RWPE2 (cell line): ENCODE measurements at regions not wholly inside any gene's neighbourhood (a gene's known extent, or its start where the extent isn't known, plus 50 kb on each side); places are given as distances from the start of the nearest gene placed in this dataset.
A peak's percentile ranks its signal among the peaks of the same experiment; 100 is the strongest.

Source experiments
- ATAC-seq: fragments of 200-7000 bp; cut with Tn5 transposase; 3 replicates; pipeline ENCODE4 v1.9.1; 2021; ENCODE audit warnings: low read depth
- DNase-seq: peaks from one replicate; pipeline ENCODE4 v3.0.0-alpha.2; 2020; ENCODE audit warnings: low spot score
- H3K27ac ChIP-seq: fragments of 450-650 bp; 2 replicates; pipeline ENCODE4 v1.5.1; 2017; ENCODE audit warnings: mild to moderate bottlenecking; ENCODE audit not compliant: poor library complexity, severe bottlenecking
- H3K27me3 ChIP-seq: fragments of 250-450 bp; sonication (Bioruptor Pico); 2 replicates; pipeline ENCODE4 v1.5.1; 2021; ENCODE audit warnings: mild to moderate bottlenecking, moderate library complexity; ENCODE audit not compliant: insufficient read depth, poor library complexity, severe bottlenecking
- H3K36me3 ChIP-seq: fragments of 250-450 bp; sonication (Bioruptor Pico); 2 replicates; pipeline ENCODE4 v1.5.1; 2020; ENCODE audit warnings: low read depth, mild to moderate bottlenecking, moderate library complexity
- H3K4me1 ChIP-seq: fragments of 250-450 bp; sonication (Bioruptor Pico); 2 replicates; pipeline ENCODE4 v1.5.1; 2021; ENCODE audit warnings: mild to moderate bottlenecking, moderate library complexity; ENCODE audit not compliant: insufficient read depth, poor library complexity, severe bottlenecking
- H3K4me3 ChIP-seq: fragments of 250-450 bp; sonication (Bioruptor Pico); 2 replicates; pipeline ENCODE4 v1.5.1; 2021; ENCODE audit warnings: mild to moderate bottlenecking, moderate library complexity; ENCODE audit not compliant: severe bottlenecking
- H3K9me3 ChIP-seq: fragments of 250-450 bp; sonication (Bioruptor Pico); 2 replicates; pipeline ENCODE4 v1.5.1; 2021; ENCODE audit warnings: mild to moderate bottlenecking, moderate library complexity; ENCODE audit not compliant: severe bottlenecking
- TF ChIP-seq, protein P1 (sequence below): fragments of 450-650 bp; IDR thresholded peaks from one replicate; pipeline ENCODE4 v1.5.1; 2017; ENCODE audit warnings: mild to moderate bottlenecking, moderate library complexity; ENCODE audit not compliant: poor library complexity, severe bottlenecking

DNA sequence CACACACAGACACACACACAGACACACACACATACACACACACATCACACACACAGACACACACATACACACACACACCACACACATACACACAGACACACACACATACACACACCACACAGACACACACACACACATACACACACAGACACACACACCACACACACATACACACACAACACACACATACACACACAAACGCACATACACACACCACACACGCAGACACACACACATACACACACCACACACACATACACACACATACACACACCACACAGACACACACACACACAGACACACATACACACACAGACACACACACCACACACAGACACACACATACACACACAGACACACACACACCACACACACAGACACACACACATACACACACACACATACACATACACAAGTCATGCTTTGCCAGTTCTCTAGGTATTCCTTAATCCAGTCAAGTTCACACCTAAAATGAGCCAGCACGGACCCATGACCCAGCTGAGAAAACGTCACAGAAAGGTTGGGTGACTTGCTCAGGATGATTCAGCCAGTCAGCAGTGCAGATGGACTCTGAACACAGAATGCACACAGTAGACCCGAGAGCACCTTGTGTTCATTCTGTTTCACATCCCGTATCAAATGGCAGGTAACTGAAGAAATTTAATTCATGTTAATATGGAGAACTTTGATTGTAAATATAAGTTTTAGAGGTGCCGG lies 746.4 kb downstream of the MTRR start:
- Histone ChIP-seq H3K4me1 (no peaks in the 10 kb centered on the region), H3K9me3 (no peaks in the 10 kb centered on the region), H3K27ac (no peak overlapping the region), H3K27me3 (no peaks in the 10 kb centered on the region), H3K4me3 (no peak overlapping the region), H3K36me3 (no peaks in the 10 kb centered on the region)
- TF ChIP-seq, protein P1, sequence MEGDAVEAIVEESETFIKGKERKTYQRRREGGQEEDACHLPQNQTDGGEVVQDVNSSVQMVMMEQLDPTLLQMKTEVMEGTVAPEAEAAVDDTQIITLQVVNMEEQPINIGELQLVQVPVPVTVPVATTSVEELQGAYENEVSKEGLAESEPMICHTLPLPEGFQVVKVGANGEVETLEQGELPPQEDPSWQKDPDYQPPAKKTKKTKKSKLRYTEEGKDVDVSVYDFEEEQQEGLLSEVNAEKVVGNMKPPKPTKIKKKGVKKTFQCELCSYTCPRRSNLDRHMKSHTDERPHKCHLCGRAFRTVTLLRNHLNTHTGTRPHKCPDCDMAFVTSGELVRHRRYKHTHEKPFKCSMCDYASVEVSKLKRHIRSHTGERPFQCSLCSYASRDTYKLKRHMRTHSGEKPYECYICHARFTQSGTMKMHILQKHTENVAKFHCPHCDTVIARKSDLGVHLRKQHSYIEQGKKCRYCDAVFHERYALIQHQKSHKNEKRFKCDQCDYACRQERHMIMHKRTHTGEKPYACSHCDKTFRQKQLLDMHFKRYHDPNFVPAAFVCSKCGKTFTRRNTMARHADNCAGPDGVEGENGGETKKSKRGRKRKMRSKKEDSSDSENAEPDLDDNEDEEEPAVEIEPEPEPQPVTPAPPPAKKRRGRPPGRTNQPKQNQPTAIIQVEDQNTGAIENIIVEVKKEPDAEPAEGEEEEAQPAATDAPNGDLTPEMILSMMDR: no peak
- DNase-seq: no peak
- peak; percentile 51; the same call in 1 of the 3 replicates for ATAC-seq

DNA sequence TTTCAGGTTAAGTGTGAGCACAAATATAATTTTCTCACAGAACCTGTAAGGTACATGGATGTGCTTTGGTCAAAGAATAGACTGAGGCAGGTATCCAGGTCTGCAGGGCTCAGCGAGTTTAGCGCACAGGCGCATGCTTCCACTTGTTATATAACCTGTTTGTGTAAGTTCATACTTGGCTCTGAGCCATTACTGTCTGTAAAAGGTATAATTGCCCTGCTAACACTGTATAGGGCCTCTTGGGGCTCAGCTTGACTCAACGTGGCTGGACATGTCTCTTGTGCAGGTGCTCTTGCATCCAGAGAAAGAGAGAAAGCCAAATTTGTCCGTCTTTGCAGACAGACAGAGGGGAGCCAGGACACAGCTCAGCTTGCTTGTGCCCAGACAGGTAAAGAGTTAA lies 759.6 kb downstream of the MTRR start:
- TF ChIP-seq, protein P1: no peak

DNA sequence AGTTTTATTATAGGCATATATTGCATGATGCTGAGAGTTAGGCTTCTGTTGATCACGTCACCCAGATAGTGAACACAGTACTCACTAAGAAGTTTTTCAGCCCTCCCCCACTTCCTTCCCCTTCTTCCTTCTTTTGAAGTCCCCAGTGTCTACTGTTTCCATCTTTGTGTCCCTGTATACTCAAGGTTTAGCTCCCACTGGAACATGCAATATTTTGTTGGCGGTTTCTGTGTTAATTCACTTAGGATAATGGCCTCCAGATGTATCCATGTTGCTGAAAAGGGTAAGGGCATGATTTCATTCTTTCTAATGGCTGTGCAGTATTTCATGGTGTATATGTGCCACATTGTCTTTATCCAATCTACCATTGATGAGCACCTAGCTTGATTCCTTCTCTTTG lies 764.3 kb downstream of the MTRR start:
- H3K27ac ChIP-seq: no peak overlapping the region
- H3K27me3 ChIP-seq: peaks cover 20% of the 10 kb centered on the region
- H3K4me1 ChIP-seq: no peaks in the 10 kb centered on the region
- no peaks in the 10 kb centered on the region for H3K36me3 ChIP-seq
- H3K4me3 ChIP-seq: no peak overlapping the region
- ATAC-seq (no peak), DNase-seq (no peak)
- no peaks in the 10 kb centered on the region for H3K9me3 ChIP-seq
- TF ChIP-seq, protein P1: no peak

More for the DNA sequence above, 759.6 kb downstream of the MTRR start:
- DNase-seq (no peak), ATAC-seq (no peak)
- Histone ChIP-seq H3K4me3 (no peak overlapping the region), H3K27me3 (peaks cover 33% of the 10 kb centered on the region), H3K9me3 (no peaks in the 10 kb centered on the region), H3K27ac (no peak overlapping the region), H3K4me1 (no peaks in the 10 kb centered on the region), H3K36me3 (no peaks in the 10 kb centered on the region)

DNA sequence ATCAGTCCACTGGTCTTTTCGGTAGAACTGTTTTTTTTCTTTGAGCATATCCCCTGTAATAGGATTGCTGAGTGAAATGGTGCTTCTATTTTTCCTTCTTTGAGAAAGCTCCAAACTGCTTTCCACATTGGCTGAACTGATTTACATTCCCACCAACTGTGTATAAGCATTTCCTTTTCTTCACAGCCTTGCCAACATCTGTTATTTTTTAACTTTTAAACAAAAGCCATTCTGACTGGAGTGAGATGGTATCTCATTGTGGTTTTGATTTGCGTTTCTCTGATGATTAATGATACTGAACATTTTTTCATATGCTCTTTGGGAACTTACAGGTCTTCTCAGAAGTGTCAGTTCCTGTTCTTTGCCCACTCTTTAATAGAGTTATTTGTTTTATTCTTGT lies 764.7 kb downstream of the MTRR start:
- H3K27me3 ChIP-seq: peaks cover 19% of the 10 kb centered on the region
- TF ChIP-seq, protein P1: no peak
- H3K4me1 ChIP-seq: no peaks in the 10 kb centered on the region
- H3K9me3 ChIP-seq: no peaks in the 10 kb centered on the region
- H3K4me3 ChIP-seq: no peak overlapping the region
- no peak for DNase-seq
- no peak overlapping the region for H3K27ac ChIP-seq
- no peaks in the 10 kb centered on the region for H3K36me3 ChIP-seq
- no peak for ATAC-seq

DNA sequence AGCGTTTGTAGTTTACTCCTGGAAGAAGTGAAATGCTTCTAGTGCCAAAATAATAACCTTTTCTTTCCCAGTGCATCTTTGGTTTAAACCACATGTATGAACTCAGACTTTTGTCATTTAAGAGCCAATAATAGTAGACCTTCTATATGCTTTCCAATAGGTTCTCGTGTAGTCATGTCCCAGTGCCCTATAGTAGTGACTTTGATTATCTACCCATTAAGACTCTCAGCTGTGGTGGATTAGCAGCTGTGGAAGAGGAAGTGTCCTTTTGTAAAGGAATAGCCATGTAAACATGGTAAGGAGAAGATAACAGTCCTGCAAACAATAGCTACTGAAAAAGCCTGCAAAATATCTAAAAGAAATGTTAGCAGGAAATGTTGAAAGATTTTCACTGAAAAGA lies 765.3 kb downstream of the MTRR start:
- Histone ChIP-seq H3K27ac (no peak overlapping the region), H3K27me3 (peaks cover 17% of the 10 kb centered on the region), H3K9me3 (no peaks in the 10 kb centered on the region), H3K4me3 (no peak overlapping the region), H3K4me1 (no peaks in the 10 kb centered on the region), H3K36me3 (no peaks in the 10 kb centered on the region)
- ATAC-seq: no peak
- DNase-seq: no peak
- TF ChIP-seq, protein P1: no peak
